NCI-H524 (cell line): ENCODE measurements at regions not wholly inside any gene's neighbourhood (a gene's known extent, or its start where the extent isn't known, plus 50 kb on each side); places are given as distances from the start of the nearest gene placed in this dataset.
"Not testable (repeated sequence)": the region's sequence is repeated elsewhere in the genome, so short reads cannot be mapped to it uniquely, and the experiment has no call there.

Source experiments
- DNase-seq, 2 experiments: peaks; one replicate each; lab custom pipeline; 2025; lab: John Stamatoyannopoulos, UW

- no peak for DNase-seq
These were observed 664.8 kb downstream of the STK39 start for GRCh38 chr2:167582619-167583018.

- peak; percentile 48 to 81 for DNase-seq
These were observed 665.3 kb downstream of the STK39 start for GRCh38 chr2:167581961-167582574.

GRCh38 chr2:167579826-167580225, 667.6 kb downstream of the STK39 start:
- no peak for DNase-seq

GRCh38 chr2:167575276-167575675, 672.1 kb downstream of the STK39 start:
- peak in 1 of 2 experiments; percentile 43 for DNase-seq

GRCh38 chr2:167572883-167573619, 674.3 kb downstream of the STK39 start:
- DNase-seq: no peak

- DNase-seq: no peak
These were observed 677.0 kb downstream of the STK39 start for GRCh38 chr2:167570370-167570769.

- DNase-seq: not testable (repeated sequence)
These were observed 675.8 kb downstream of the XIRP2 start for GRCh38 chr2:167563885-167564619.

- DNase-seq: not testable (repeated sequence)
These were observed 670.2 kb downstream of the XIRP2 start for GRCh38 chr2:167558272-167558991.

GRCh38 chr2:167555098-167555720, 666.9 kb downstream of the XIRP2 start:
- DNase-seq: no peak

- DNase-seq: no peak
These were observed 665.4 kb downstream of the XIRP2 start for GRCh38 chr2:167553635-167554034.

GRCh38 chr2:167551416-167551815, 663.1 kb downstream of the XIRP2 start:
- DNase-seq: no peak

GRCh38 chr2:167550448-167550847, 662.2 kb downstream of the XIRP2 start:
- peak; percentile 21 to 61 for DNase-seq

- no peak for DNase-seq
These were observed 660.1 kb downstream of the XIRP2 start for GRCh38 chr2:167548396-167548795.

- no peak for DNase-seq
These were observed 656.3 kb downstream of the XIRP2 start for GRCh38 chr2:167544602-167545001.

GRCh38 chr2:167543721-167544120, 655.4 kb downstream of the XIRP2 start:
- no peak for DNase-seq

- DNase-seq: no peak
These were observed 649.5 kb downstream of the XIRP2 start for GRCh38 chr2:167537743-167538142.

GRCh38 chr2:167534443-167534842, 646.2 kb downstream of the XIRP2 start:
- DNase-seq: no peak

- DNase-seq: no peak
These were observed 636.5 kb downstream of the XIRP2 start for GRCh38 chr2:167524786-167525185.

GRCh38 chr2:167510071-167510759, 621.9 kb downstream of the XIRP2 start:
- DNase-seq: no peak

GRCh38 chr2:167509586-167509985, 621.3 kb downstream of the XIRP2 start:
- DNase-seq: no peak

GRCh38 chr2:167508709-167509108, 620.4 kb downstream of the XIRP2 start:
- DNase-seq: no peak
